GM19455 (cell line): ENCODE measurements at regions not wholly inside any gene's neighbourhood (a gene's known extent, or its start where the extent isn't known, plus 50 kb on each side); places are given as distances from the start of the nearest gene placed in this dataset.
A peak's percentile ranks its signal among the peaks of the same experiment; 100 is the strongest.
"Not testable (repeated sequence)": the region's sequence is repeated elsewhere in the genome, so short reads cannot be mapped to it uniquely, and the experiment has no call there.

Experiments used
- ATAC-seq: cut with Tn5 transposase; IDR thresholded peaks from one replicate; pipeline ENCODE4 v1.9.1; 2021; ENCODE audit not compliant: unreplicated experiment

- ATAC-seq = peak; percentile 89
These were observed 343.2 kb downstream of the BCL2L11 start for GRCh38 chr2:111463956-111464355.

- not testable (repeated sequence) for ATAC-seq
These were observed 343.7 kb downstream of the BCL2L11 start for GRCh38 chr2:111464367-111464766.

GRCh38 chr2:111465521-111465920 lies 344.8 kb downstream of the BCL2L11 start:
- ATAC-seq = not testable (repeated sequence)

GRCh38 chr2:111466744-111467143 lies 346.0 kb downstream of the BCL2L11 start:
- ATAC-seq = not testable (repeated sequence)

GRCh38 chr2:111470924-111471323 lies 350.2 kb downstream of the BCL2L11 start:
- ATAC-seq = not testable (repeated sequence)

GRCh38 chr2:111471791-111472530 lies 351.2 kb downstream of the BCL2L11 start:
- ATAC-seq = not testable (repeated sequence)

- not testable (repeated sequence) for ATAC-seq
These were observed 352.2 kb downstream of the BCL2L11 start for GRCh38 chr2:111472844-111473403.

GRCh38 chr2:111473522-111473921 lies 352.8 kb downstream of the BCL2L11 start:
- not testable (repeated sequence) for ATAC-seq

GRCh38 chr2:111474198-111474705 lies 353.5 kb downstream of the BCL2L11 start:
- ATAC-seq = not testable (repeated sequence)

- ATAC-seq = not testable (repeated sequence)
These were observed 357.6 kb downstream of the BCL2L11 start for GRCh38 chr2:111478335-111478734.

- ATAC-seq = peak; percentile 69
These were observed 358.2 kb downstream of the BCL2L11 start for GRCh38 chr2:111478871-111479318.

- ATAC-seq = not testable (repeated sequence)
These were observed 359.4 kb downstream of the BCL2L11 start for GRCh38 chr2:111480016-111480625.

- ATAC-seq = not testable (repeated sequence)
These were observed 359.9 kb downstream of the BCL2L11 start for GRCh38 chr2:111480633-111481032.

GRCh38 chr2:111481219-111481618 lies 360.5 kb downstream of the BCL2L11 start:
- ATAC-seq = not testable (repeated sequence)

GRCh38 chr2:111482987-111483679 lies 362.4 kb downstream of the BCL2L11 start:
- peak; percentile 53 for ATAC-seq

GRCh38 chr2:111484097-111484496 lies 363.4 kb downstream of the BCL2L11 start:
- not testable (repeated sequence) for ATAC-seq

GRCh38 chr2:111485895-111486294 lies 365.2 kb downstream of the BCL2L11 start:
- not testable (repeated sequence) for ATAC-seq

GRCh38 chr2:111488451-111488850 lies 367.7 kb downstream of the BCL2L11 start:
- not testable (repeated sequence) for ATAC-seq

GRCh38 chr2:111489460-111489859 lies 368.7 kb downstream of the BCL2L11 start:
- not testable (repeated sequence) for ATAC-seq

GRCh38 chr2:111491181-111491580 lies 370.5 kb downstream of the BCL2L11 start:
- not testable (repeated sequence) for ATAC-seq

GRCh38 chr2:111491614-111492013 lies 370.9 kb downstream of the BCL2L11 start:
- ATAC-seq = not testable (repeated sequence)
